Central memory CD4-positive, alpha-beta T cell (primary cell): ENCODE measurements at regions not wholly inside any gene's neighbourhood (a gene's known extent, or its start where the extent isn't known, plus 50 kb on each side); places are given as distances from the start of the nearest gene placed in this dataset.

ENCODE experiments used
- DNase-seq: peaks from one replicate; pipeline ENCODE4 v3.0.0; 2022

- DNase-seq = no peak
Measured at GRCh38 chr11:104522123-104522522, 358.2 kb upstream of the PDGFD start.

GRCh38 chr11:104510169-104510568 lies 346.2 kb upstream of the PDGFD start:
- DNase-seq = no peak

- no peak for DNase-seq
Measured at GRCh38 chr11:104490182-104490581, 326.2 kb upstream of the PDGFD start.

- DNase-seq = no peak
Measured at GRCh38 chr11:104488561-104488960, 324.6 kb upstream of the PDGFD start.

DNA sequence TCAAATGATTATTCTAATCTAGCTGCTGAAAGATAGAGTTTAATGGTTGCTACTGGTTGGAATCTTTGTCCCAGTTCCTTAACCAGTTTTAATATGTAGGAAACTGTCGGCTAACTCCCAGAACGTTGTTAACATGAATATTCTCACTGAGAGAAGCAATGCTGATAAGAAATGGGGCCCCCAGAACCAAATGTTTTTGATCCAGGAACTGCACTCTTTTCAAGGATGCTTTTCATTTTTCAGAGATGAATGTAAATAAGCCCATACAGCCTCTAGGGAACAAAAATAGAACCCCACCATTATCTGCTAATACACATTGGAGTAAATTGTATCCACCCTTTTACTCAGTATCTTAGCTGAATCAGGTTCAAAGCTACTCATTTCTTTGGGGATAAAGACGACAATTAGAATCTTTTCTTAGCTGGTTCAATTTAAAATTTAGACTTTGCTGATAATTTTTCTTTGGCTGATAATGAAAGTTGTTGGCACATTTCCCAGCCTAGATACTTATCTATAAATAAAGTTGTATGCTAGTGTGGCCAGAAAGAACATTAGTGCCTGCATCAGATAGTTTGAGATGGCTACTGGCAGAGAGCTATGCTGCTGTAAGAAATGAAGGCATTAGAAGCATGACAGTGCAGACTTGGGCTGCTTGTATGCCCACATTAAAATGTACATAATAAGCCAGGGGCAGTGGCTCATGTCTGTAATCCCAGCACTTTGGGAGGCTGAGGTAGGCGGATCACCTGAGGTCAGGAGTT lies 323.3 kb upstream of the PDGFD start:
- no peak for DNase-seq

DNA sequence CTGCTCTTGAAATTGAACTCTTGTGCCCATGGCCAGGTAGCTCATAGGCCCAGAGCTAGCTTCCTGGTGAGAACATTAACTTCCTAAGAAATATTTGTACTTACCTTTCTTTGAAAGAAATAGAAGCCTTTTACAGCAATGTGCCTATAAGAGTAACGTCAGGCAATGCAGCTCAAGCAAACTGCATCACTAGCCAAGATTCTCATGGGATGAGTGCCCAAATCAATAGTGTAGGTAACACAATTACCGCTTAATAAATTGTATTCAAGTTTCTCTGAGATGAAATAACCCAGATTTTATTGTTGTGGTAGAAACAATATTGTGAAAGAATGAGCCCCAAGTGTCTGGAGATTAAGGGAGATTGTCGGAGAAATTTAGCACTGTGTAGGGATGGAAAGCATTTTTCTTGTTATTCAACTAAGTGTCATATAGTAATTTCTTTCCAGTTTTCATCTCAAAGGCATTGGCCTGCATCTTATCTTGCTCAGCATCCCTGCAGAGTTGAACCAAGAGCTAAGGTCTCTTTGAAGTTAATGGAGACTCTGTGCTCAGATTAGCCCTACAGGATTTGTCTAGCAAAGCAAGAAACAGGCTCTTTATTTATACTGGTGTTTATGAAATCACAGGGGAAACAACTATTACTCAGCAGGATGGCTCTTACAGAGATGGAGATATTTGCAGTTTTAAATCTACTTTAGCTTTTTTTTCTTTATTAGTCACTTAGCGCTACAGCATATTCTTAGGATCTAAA lies 321.0 kb upstream of the PDGFD start:
- no peak for DNase-seq

- no peak for DNase-seq
Measured at GRCh38 chr11:104476898-104477297, 313.0 kb upstream of the PDGFD start.

DNA sequence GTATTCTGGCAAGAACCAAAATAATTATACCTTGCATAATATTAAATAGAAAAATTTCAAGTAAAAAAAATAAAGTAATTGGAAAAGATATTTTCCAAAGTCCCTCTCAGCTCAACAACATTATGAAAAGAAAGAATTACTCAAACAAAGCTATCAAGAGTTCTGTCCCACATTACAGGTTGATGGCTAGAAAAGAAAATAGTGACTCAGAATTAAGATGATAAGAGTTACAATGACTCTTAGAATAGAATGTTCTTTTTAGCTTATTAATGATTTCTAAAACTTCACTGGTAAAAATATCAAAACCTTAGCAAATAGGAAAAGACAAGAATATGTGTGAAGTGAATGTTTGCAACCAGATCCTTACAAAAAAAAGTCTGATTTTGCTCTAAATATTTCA lies 312.5 kb upstream of the PDGFD start:
- no peak for DNase-seq

DNA sequence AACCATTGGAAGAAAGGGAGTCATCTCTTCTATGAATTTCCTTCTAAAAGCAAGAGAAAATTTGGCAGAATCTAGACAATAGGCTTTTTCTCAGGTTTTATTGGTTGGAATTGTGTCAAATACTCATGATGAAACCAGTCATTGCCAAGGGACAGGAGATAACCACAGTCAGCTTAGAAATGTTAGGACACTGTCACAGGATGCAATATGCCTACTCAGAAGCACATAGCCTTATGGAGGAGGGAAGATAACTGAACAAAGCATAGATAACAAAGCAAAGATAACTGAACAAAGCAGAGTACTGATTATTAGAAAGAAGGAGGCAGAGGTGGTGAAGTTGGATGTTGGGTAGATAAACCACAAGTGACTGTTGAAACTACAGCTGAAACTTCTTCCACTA lies 303.5 kb upstream of the PDGFD start:
- DNase-seq = no peak

GRCh38 chr11:104465321-104465720 lies 301.4 kb upstream of the PDGFD start:
- no peak for DNase-seq

GRCh38 chr11:104464691-104465090 lies 300.7 kb upstream of the PDGFD start:
- DNase-seq = no peak

- DNase-seq = no peak
Measured at GRCh38 chr11:104462341-104462740, 298.4 kb upstream of the PDGFD start.

GRCh38 chr11:104451197-104451893 lies 287.4 kb upstream of the PDGFD start:
- no peak for DNase-seq

GRCh38 chr11:104443387-104443786 lies 279.4 kb upstream of the PDGFD start:
- DNase-seq = no peak

GRCh38 chr11:104442321-104442720 lies 278.4 kb upstream of the PDGFD start:
- no peak for DNase-seq

GRCh38 chr11:104435494-104435893 lies 271.5 kb upstream of the PDGFD start:
- DNase-seq = no peak

GRCh38 chr11:104433751-104434150 lies 269.8 kb upstream of the PDGFD start:
- DNase-seq = no peak

- DNase-seq = no peak
Measured at GRCh38 chr11:104432981-104433380, 269.0 kb upstream of the PDGFD start.

DNA sequence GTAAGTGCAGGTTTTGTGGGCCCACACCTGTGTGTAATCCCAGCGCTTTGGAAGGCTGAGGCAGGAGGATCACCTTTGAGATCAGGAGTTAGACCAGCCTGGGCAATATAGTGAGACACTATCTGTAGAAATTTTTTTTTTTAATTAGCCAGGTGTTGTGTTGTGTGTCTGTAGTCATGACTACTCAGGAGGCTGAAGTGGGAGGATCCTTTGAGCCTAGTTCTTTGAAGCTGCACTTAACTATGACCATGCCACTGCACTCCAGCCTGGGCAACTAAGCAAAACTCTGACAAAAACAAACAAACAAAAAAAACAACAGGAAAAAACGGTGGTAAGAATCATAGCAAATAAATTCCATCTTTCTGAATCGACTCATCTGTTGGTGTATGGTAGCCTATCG lies 268.6 kb upstream of the PDGFD start:
- DNase-seq = no peak

DNA sequence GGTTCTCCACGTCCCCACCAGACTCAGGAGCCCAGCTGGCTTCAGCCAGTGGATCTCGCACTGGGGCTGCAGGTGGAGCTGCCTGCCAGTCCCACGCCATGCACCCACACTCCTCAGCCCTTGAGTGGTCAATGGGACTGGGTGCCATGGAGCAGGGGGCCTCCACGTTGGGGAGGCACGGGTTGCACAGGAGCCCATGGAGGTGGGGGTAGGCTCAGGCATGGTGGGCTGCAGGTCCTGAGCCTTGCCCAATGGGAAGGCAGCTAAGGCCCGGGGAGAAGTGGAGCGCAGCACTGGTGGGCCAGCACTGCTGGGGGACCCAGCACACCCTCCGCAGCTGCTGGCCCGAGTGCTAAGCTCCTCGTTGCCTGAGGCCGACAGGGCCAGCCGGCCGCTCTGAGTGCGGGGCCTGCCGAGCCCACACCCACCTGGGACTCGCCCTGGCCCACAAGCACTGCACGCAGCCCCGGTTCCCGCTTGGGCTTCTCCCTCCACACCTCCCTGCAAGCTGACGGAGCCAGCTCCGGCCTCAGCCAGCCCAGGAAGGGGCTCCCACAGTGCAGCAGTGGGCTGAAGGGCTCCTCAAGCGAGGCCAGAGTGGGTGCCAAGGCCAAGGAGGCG lies 258.5 kb upstream of the PDGFD start:
- DNase-seq = no peak

GRCh38 chr11:104410336-104410735 lies 246.4 kb upstream of the PDGFD start:
- no peak for DNase-seq

GRCh38 chr11:104408630-104409029 lies 244.7 kb upstream of the PDGFD start:
- DNase-seq = no peak

GRCh38 chr11:104405277-104405676 lies 241.3 kb upstream of the PDGFD start:
- DNase-seq = no peak
